ENCODE measurements at regions not wholly inside any gene's neighbourhood (a gene's known extent, or its start where the extent isn't known, plus 50 kb on each side); places are given as distances from the start of the nearest gene placed in this dataset.

GRCh38 chr3:34365771-34366170 is 567.3 kb downstream of the PDCD6IP start:
- no peak overlapping the region for H2AFZ ChIP-seq (ENCODE audit: insufficient read depth, low read depth, low read length, poor library complexity, severe bottlenecking)
- no peaks in the 10 kb centered on the region for H3K27me3 ChIP-seq (replicated peaks in 1 of 4; ENCODE audit: control extremely low read depth in 1 of 4, control insufficient read depth in 3 of 4, insufficient read depth in 4 of 4, low read length in 3 of 4)
- intact Hi-C loops (cut with micrococcal nuclease) = no loop called here
- H3K4me1 ChIP-seq (ENCODE audit: control insufficient read depth in 2 of 2, insufficient read depth in 2 of 2, low read length in 2 of 2) = peaks cover 5 to 6% of the 10 kb centered on the region in 2 donors
- no peak overlapping the region for H3K9ac ChIP-seq (ENCODE audit: low read length)
- no peak overlapping the region for H3K27ac Mint-ChIP-seq
- ATAC-seq (ENCODE audit: low read depth) = no peak
- TF ChIP-seq EZH2 (IDR thresholded peaks at IDR 0.05; ENCODE audit: borderline replicate concordance, insufficient read depth, low read depth, low read length, poor library complexity, severe bottlenecking) (no peak), CTCF (IDR thresholded peaks at IDR 0.05) (no peak)
- H3K9me3 Mint-ChIP-seq (ENCODE audit: insufficient read depth) = peaks cover 5% of the 10 kb centered on the region
- ChIA-PET CTCF (no interaction called here), POLR2A (no interaction called here)
- H4K20me1 ChIP-seq (ENCODE audit: control insufficient read depth, insufficient read depth, low read length, poor library complexity, severe bottlenecking) = no peaks in the 10 kb centered on the region
- H3K79me2 ChIP-seq (ENCODE audit: control insufficient read depth, insufficient read depth, low read length) = no peaks in the 10 kb centered on the region
- H3K9me3 ChIP-seq (ENCODE audit: control extremely low read depth in 1 of 3, control insufficient read depth in 2 of 3, insufficient read depth in 1 of 3, low read length in 2 of 3) = peaks cover 0 to 3% (median 0%) of the 10 kb centered on the region in 3 donors
- no peak overlapping the region for H3K27ac ChIP-seq (ENCODE audit: low read length in 2 of 2)
- no peak overlapping the region for H3K4me2 ChIP-seq (replicated peaks; ENCODE audit: low read depth, low read length, poor library complexity, severe bottlenecking)
- H3K36me3 ChIP-seq (replicated peaks in 1 of 2; ENCODE audit: control extremely low read depth in 1 of 2, control insufficient read depth in 1 of 2, extremely low read depth in 1 of 2, insufficient read depth in 2 of 2, low read length in 1 of 2) = no peaks in the 10 kb centered on the region
- H3K4me3 ChIP-seq (ENCODE audit: control extremely low read depth in 1 of 5, extremely low read depth in 1 of 5, insufficient read depth in 1 of 5, low read depth in 2 of 5, low read length in 4 of 5) = no peak overlapping the region
- peaks cover 10% of the 10 kb centered on the region for H3K4me1 Mint-ChIP-seq
- no peak overlapping the region for H3K4me3 Mint-ChIP-seq
- H3K27me3 Mint-ChIP-seq = no peaks in the 10 kb centered on the region
- no CpG with 5 or more reads among the region's 2 CpGs for WGBS (ENCODE audit: insufficient coverage)
- DNase-seq = no peak

GRCh38 chr3:34367521-34367920 is 569.1 kb downstream of the PDCD6IP start:
- CTCF ChIA-PET = no interaction called here
- H3K27me3 Mint-ChIP-seq = no peaks in the 10 kb centered on the region

More at GRCh38 chr3:34367521-34367920, 569.1 kb downstream of the PDCD6IP start:
- Histone ChIP-seq H3K79me2 (ENCODE audit: control insufficient read depth, insufficient read depth, low read length) (no peaks in the 10 kb centered on the region), H3K9ac (ENCODE audit: low read length) (no peak overlapping the region), H3K27ac (ENCODE audit: low read length in 2 of 2) (no peak overlapping the region), H3K27me3 (replicated peaks in 1 of 4; ENCODE audit: control extremely low read depth in 1 of 4, control insufficient read depth in 3 of 4, insufficient read depth in 4 of 4, low read length in 3 of 4) (no peaks in the 10 kb centered on the region), H3K36me3 (replicated peaks in 1 of 2; ENCODE audit: control extremely low read depth in 1 of 2, control insufficient read depth in 1 of 2, extremely low read depth in 1 of 2, insufficient read depth in 2 of 2, low read length in 1 of 2) (no peaks in the 10 kb centered on the region), H3K9me3 (ENCODE audit: control extremely low read depth in 1 of 3, control insufficient read depth in 2 of 3, insufficient read depth in 1 of 3, low read length in 2 of 3) (peaks cover 0 to 5% (median 0%) of the 10 kb centered on the region in 3 donors), H3K4me1 (ENCODE audit: control insufficient read depth in 2 of 2, insufficient read depth in 2 of 2, low read length in 2 of 2) (no peaks in the 10 kb centered on the region), H2AFZ (ENCODE audit: insufficient read depth, low read depth, low read length, poor library complexity, severe bottlenecking) (no peak overlapping the region), H4K20me1 (ENCODE audit: control insufficient read depth, insufficient read depth, low read length, poor library complexity, severe bottlenecking) (no peaks in the 10 kb centered on the region), H3K4me2 (replicated peaks; ENCODE audit: low read depth, low read length, poor library complexity, severe bottlenecking) (no peak overlapping the region), H3K4me3 (ENCODE audit: control extremely low read depth in 1 of 5, extremely low read depth in 1 of 5, insufficient read depth in 1 of 5, low read depth in 2 of 5, low read length in 4 of 5) (no peak overlapping the region)
- no peak overlapping the region for H3K4me3 Mint-ChIP-seq
- ATAC-seq (ENCODE audit: low read depth) = no peak
- no CpG with 5 or more reads among the region's 1 CpG for WGBS (ENCODE audit: insufficient coverage)
- peaks cover 1% of the 10 kb centered on the region for H3K4me1 Mint-ChIP-seq
- no peak for DNase-seq
- intact Hi-C loops (cut with micrococcal nuclease) = no loop called here
- no peak overlapping the region for H3K27ac Mint-ChIP-seq
- TF ChIP-seq CTCF (IDR thresholded peaks at IDR 0.05) (no peak), EZH2 (IDR thresholded peaks at IDR 0.05; ENCODE audit: borderline replicate concordance, insufficient read depth, low read depth, low read length, poor library complexity, severe bottlenecking) (no peak)
- peaks cover 9% of the 10 kb centered on the region for H3K9me3 Mint-ChIP-seq (ENCODE audit: insufficient read depth)
- POLR2A ChIA-PET = no interaction called here
